GM06990 (cell line): ENCODE measurements at regions not wholly inside any gene's neighbourhood (a gene's known extent, or its start where the extent isn't known, plus 50 kb on each side); places are given as distances from the start of the nearest gene placed in this dataset.

Experiments
- DNase-seq: peaks from one replicate; pipeline ENCODE4 v3.0.0-alpha.2; 2011; ENCODE audit not compliant: insufficient read length; ENCODE audit errors: extremely low read depth
- H3K27me3 ChIP-seq: replicated peaks from 2 replicates; pipeline ENCODE4 v1.6.0; 2011; ENCODE audit warnings: low read length; ENCODE audit not compliant: control insufficient read depth, insufficient read depth
- H3K36me3 ChIP-seq: 2 replicates; pipeline ENCODE4 v1.5.1; 2011; ENCODE audit warnings: low read length; ENCODE audit not compliant: control insufficient read depth, insufficient read depth
- H3K4me3 ChIP-seq: replicated peaks from 2 replicates; pipeline ENCODE4 v1.5.1; 2011; ENCODE audit warnings: low read depth, mild to moderate bottlenecking, control low read depth, low read length
- TF ChIP-seq, protein P1 (sequence below): IDR thresholded peaks from 2 replicates; pipeline ENCODE4 v1.5.1; 2011; ENCODE audit warnings: low read length, control low read depth, mild to moderate bottlenecking, inconsistent platforms; ENCODE audit not compliant: insufficient read depth, poor library complexity, severe bottlenecking

DNA sequence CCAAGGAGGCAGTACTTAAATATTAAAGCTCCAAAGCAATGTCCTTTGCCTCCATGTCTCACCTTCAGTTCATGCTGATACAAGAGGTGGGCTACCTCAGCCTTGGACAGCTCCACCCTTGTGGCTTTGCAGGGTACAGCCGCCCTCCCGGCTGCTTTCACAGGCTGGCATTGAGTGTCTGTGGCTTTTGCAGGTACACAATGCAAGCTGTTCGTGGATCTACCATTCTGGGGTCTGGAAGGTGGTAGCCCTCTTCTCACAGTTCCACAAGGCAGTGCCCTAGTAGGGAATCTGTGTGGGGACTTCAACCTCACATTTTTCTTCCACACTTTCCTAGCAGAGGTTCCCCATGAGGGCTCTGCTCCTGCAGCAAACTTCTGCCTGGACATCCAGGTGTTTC is 324.8 kb downstream of the COL11A1 start:
- H3K27me3 ChIP-seq, result no peaks in the 10 kb centered on the region
- no peak for DNase-seq
- TF ChIP-seq, protein P1, sequence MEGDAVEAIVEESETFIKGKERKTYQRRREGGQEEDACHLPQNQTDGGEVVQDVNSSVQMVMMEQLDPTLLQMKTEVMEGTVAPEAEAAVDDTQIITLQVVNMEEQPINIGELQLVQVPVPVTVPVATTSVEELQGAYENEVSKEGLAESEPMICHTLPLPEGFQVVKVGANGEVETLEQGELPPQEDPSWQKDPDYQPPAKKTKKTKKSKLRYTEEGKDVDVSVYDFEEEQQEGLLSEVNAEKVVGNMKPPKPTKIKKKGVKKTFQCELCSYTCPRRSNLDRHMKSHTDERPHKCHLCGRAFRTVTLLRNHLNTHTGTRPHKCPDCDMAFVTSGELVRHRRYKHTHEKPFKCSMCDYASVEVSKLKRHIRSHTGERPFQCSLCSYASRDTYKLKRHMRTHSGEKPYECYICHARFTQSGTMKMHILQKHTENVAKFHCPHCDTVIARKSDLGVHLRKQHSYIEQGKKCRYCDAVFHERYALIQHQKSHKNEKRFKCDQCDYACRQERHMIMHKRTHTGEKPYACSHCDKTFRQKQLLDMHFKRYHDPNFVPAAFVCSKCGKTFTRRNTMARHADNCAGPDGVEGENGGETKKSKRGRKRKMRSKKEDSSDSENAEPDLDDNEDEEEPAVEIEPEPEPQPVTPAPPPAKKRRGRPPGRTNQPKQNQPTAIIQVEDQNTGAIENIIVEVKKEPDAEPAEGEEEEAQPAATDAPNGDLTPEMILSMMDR, result no peak

DNA sequence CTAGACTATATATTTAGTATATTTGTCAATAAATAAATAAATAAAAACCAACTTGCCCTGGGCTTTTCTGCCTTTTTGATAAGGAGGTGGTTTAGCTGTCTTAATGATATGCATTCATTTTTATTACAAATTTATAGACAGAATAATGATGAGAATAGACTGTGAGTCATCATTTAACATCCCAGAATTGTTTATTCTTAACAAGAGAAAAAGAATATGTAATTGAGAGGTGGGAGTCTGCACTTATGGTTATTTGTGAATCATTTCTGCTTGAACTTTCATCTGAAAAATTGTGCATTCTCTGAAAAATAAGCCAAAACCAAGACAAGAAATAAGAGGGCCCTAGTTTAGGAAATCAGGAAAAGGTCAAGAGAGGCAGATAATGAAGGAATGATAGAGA is 326.2 kb downstream of the COL11A1 start:
- TF ChIP-seq, protein P1, result no peak
- H3K36me3 ChIP-seq, result no peaks in the 10 kb centered on the region
- H3K4me3 ChIP-seq, result no peak overlapping the region
- no peak for DNase-seq
- H3K27me3 ChIP-seq, result no peaks in the 10 kb centered on the region

More for the DNA sequence above, 324.8 kb downstream of the COL11A1 start:
- Histone ChIP-seq H3K36me3 (no peaks in the 10 kb centered on the region), H3K4me3 (no peak overlapping the region)

DNA sequence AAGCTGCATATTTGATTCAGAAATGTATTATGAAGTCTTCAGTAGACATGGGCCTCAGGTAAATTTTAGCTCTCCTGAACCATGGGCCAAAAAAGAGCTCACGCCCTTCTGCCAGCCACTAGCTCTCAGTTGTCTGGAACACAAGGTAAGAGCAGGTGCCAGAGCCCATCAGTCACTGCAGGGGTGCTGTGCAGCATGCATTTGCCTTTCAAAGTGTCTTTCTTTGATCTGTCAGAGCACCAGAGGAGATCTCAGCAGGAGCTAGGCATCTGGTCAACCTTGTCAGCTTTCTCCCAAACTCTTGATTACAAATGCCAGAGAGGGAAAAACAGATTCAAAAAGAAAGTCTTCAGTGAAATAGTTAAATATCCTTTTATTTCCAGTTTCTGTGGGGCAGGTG is 332.3 kb downstream of the COL11A1 start:
- no peak for DNase-seq
- TF ChIP-seq, protein P1, result no peak
- Histone ChIP-seq H3K36me3 (no peaks in the 10 kb centered on the region), H3K27me3 (no peaks in the 10 kb centered on the region), H3K4me3 (no peak overlapping the region)

DNA sequence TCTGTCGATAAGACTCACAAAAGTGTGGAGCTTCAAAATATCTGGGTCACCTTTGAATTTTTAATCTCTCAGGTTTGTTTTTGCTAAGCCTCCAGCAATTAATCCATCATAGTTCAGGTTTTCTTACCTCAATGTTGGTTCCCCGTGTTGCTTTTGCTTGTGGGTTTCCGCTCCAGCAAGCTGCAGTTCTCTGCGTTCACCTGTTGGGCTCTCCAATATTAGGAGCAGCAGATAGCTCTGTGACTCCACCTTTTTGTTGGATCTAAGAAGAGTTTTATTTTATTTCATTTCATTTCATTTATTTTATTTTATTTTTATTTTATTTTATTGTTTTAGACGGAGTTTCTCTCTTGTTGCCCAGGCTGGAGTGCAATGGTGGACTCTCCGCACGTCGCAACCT is 335.5 kb downstream of the COL11A1 start:
- no peaks in the 10 kb centered on the region for H3K36me3 ChIP-seq
- no peak overlapping the region for H3K4me3 ChIP-seq
- H3K27me3 ChIP-seq, result no peaks in the 10 kb centered on the region
- TF ChIP-seq, protein P1, result no peak
- no peak for DNase-seq

DNA sequence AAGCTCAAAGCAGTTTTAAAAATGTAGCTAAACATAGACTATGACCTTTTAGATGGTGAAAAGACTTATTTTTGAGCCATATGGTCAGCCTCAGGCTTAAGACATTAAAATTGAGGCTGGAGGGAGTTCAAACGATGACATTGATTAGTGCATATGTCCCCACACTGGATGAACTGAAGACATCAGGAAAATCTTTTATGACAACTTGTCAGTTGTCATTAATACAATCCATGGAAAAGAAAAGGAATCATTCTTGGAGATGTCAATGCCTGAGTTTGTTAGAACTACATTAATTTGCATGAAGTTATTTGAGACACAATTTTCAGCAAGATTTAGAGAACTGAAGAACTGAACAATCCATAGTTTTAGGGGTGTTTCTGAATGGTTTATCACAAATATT is 349.9 kb downstream of the COL11A1 start:
- DNase-seq, result no peak

DNA sequence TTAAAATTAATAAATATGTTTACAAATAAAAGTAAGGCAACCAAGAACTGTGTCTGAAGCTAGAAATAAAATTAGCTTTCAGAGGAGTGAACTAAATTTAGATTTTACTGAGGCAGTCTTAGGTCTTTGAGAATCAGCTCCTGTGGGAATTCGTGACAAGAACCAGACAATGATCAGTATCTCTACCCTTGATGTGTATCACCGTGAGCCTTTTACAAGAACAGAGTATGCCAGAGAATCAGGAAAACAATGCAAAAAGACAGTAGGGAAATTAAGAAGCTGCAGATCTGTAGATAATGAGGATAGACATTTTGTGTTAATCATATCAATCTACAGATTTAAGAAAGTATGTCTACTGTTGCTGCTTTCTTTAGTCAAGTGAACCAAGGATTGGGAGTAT is 351.0 kb downstream of the COL11A1 start:
- no peak for DNase-seq
- TF ChIP-seq, protein P1, result no peak
- H3K4me3 ChIP-seq, result no peak overlapping the region

More for the DNA sequence above, 349.9 kb downstream of the COL11A1 start:
- Histone ChIP-seq H3K4me3 (no peak overlapping the region), H3K36me3 (no peaks in the 10 kb centered on the region), H3K27me3 (no peaks in the 10 kb centered on the region)
- TF ChIP-seq, protein P1, result no peak

More for the DNA sequence above, 351.0 kb downstream of the COL11A1 start:
- no peaks in the 10 kb centered on the region for H3K27me3 ChIP-seq
- no peaks in the 10 kb centered on the region for H3K36me3 ChIP-seq
